ENCODE measurements at regions not wholly inside any gene's neighbourhood (a gene's known extent, or its start where the extent isn't known, plus 50 kb on each side); places are given as distances from the start of the nearest gene placed in this dataset.
A peak's percentile ranks its signal among the peaks of the same experiment; 100 is the strongest.

GRCh38 chr9:115759426-115759825 lies 394.2 kb upstream of the PAPPA start:
- no peaks in the 10 kb centered on the region for H3K27me3 ChIP-seq (ENCODE audit: insufficient read depth, low read depth, severe bottlenecking)
- DNase-seq: no peak
- no peaks in the 10 kb centered on the region for H3K36me3 ChIP-seq
- H3K4me3 ChIP-seq (ENCODE audit: low read depth, low read length): no peak overlapping the region
- no peak overlapping the region for H3K27ac ChIP-seq
- H3K9me3 ChIP-seq (ENCODE audit: severe bottlenecking): no peaks in the 10 kb centered on the region
- no peak for TF ChIP-seq CTCF (IDR thresholded peaks at IDR 0.05; ENCODE audit: low read depth, low read length)

- TF ChIP-seq CTCF (IDR thresholded peaks at IDR 0.05; ENCODE audit: low read depth, low read length): no peak
- H3K36me3 ChIP-seq: no peaks in the 10 kb centered on the region
- H3K9me3 ChIP-seq (ENCODE audit: severe bottlenecking): no peaks in the 10 kb centered on the region
- H3K27ac ChIP-seq: no peak overlapping the region
- H3K27me3 ChIP-seq (ENCODE audit: insufficient read depth, low read depth, severe bottlenecking): no peaks in the 10 kb centered on the region
- DNase-seq: no peak
- H3K4me3 ChIP-seq (ENCODE audit: low read depth, low read length): no peak overlapping the region
Measured at GRCh38 chr9:115764645-115765044, 388.9 kb upstream of the PAPPA start.

- Histone ChIP-seq H3K27me3 (ENCODE audit: insufficient read depth, low read depth, severe bottlenecking) (no peaks in the 10 kb centered on the region), H3K9me3 (ENCODE audit: severe bottlenecking) (no peaks in the 10 kb centered on the region), H3K27ac (no peak overlapping the region), H3K4me3 (ENCODE audit: low read depth, low read length) (no peak overlapping the region), H3K36me3 (no peaks in the 10 kb centered on the region)
- no peak for TF ChIP-seq CTCF (IDR thresholded peaks at IDR 0.05; ENCODE audit: low read depth, low read length)
- DNase-seq: no peak
Measured at GRCh38 chr9:115765060-115765459, 388.5 kb upstream of the PAPPA start.

GRCh38 chr9:115766370-115766955 lies 387.1 kb upstream of the PAPPA start:
- H3K27ac ChIP-seq: no peak overlapping the region
- no peaks in the 10 kb centered on the region for H3K36me3 ChIP-seq
- H3K4me3 ChIP-seq (ENCODE audit: low read depth, low read length): no peak overlapping the region
- no peaks in the 10 kb centered on the region for H3K9me3 ChIP-seq (ENCODE audit: severe bottlenecking)
- no peak for DNase-seq
- TF ChIP-seq CTCF (IDR thresholded peaks at IDR 0.05; ENCODE audit: low read depth, low read length): no peak
- no peaks in the 10 kb centered on the region for H3K27me3 ChIP-seq (ENCODE audit: insufficient read depth, low read depth, severe bottlenecking)

GRCh38 chr9:115770521-115770920 lies 383.1 kb upstream of the PAPPA start:
- H3K27me3 ChIP-seq (ENCODE audit: insufficient read depth, low read depth, severe bottlenecking): no peaks in the 10 kb centered on the region
- no peak for DNase-seq
- no peak overlapping the region for H3K27ac ChIP-seq
- H3K36me3 ChIP-seq: no peaks in the 10 kb centered on the region
- no peaks in the 10 kb centered on the region for H3K9me3 ChIP-seq (ENCODE audit: severe bottlenecking)
- TF ChIP-seq CTCF (IDR thresholded peaks at IDR 0.05; ENCODE audit: low read depth, low read length): no peak
- H3K4me3 ChIP-seq (ENCODE audit: low read depth, low read length): no peak overlapping the region

GRCh38 chr9:115775659-115776058 lies 377.9 kb upstream of the PAPPA start:
- Histone ChIP-seq H3K27ac (no peak overlapping the region), H3K27me3 (ENCODE audit: insufficient read depth, low read depth, severe bottlenecking) (no peaks in the 10 kb centered on the region), H3K4me3 (ENCODE audit: low read depth, low read length) (no peak overlapping the region), H3K9me3 (ENCODE audit: severe bottlenecking) (no peaks in the 10 kb centered on the region), H3K36me3 (no peaks in the 10 kb centered on the region)
- DNase-seq: peak; percentile 83
- no peak for TF ChIP-seq CTCF (IDR thresholded peaks at IDR 0.05; ENCODE audit: low read depth, low read length)

Data from WERI-Rb-1 (cell line).